HG02852 (cell line): ENCODE measurements at regions not wholly inside any gene's neighbourhood (a gene's known extent, or its start where the extent isn't known, plus 50 kb on each side); places are given as distances from the start of the nearest gene placed in this dataset.
"Not testable (repeated sequence)": the region's sequence is repeated elsewhere in the genome, so short reads cannot be mapped to it uniquely, and the experiment has no call there.

Experiments used
- ATAC-seq: cut with Tn5 transposase; IDR thresholded peaks from one replicate; pipeline ENCODE4 v1.9.1; 2021; ENCODE audit warnings: mild to moderate bottlenecking, moderate library complexity; ENCODE audit not compliant: unreplicated experiment

DNA sequence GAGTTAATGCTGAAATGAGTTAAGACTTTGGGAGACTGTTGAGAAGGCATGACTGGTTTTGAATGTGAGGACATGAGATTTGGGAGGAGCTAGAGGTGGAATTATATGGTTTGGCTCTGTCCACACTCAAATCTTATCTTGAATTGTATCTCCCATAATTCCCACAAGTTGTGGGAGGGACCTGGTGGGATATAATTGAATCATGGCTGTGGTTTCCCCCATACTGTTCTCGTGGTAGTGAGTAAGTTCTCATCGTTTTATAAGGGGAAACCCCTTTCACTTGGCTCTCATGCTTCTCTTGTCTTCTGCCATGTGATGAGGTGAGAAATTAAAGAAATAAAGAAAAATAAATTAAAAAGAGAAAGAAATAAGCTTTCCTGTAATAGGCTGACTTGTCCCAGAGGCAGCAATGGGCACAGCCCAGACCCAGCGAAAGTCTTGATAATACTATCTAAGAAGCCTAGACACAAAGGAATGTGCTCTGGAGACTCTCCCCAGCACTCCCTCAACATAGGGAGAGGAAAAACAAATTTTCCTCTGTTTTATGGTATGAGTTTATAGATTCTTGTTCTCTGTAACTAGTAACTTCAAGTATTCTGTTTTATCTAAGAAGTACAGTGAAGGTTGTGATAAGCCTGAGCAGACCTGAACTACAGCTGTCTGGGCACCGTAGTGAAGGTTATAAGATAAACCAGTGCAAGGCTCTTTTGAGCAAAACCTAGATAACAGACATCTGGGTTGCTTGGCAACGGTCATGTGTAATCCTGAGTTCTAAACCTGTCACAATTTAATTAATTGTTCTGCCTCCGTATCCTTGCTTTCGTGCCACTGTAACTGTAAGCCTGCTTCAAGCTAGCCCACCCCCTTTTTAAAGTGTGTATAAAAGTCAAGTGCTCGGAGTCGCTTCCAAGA is 88.9 kb upstream of the ECI2 start:
- ATAC-seq = no peak

DNA sequence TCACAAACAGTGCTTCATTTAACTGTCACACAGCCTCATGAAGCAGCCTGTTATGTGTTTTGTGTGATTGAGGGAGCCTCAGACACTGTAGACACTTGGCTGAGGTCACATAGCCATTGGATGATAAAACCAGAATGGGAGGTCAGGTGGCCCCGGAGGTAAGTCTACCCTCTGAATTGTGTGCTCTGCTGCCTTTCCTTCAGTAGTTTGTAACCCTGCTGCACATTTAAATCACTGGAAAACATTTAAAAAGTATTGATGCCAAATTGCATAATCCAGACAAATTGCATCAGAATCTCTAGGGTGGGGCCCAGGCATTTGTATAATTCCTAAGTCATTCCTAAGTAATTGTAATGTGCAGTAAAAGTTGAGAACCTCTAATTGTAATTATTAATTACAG is 85.2 kb upstream of the ECI2 start:
- ATAC-seq = no peak

DNA sequence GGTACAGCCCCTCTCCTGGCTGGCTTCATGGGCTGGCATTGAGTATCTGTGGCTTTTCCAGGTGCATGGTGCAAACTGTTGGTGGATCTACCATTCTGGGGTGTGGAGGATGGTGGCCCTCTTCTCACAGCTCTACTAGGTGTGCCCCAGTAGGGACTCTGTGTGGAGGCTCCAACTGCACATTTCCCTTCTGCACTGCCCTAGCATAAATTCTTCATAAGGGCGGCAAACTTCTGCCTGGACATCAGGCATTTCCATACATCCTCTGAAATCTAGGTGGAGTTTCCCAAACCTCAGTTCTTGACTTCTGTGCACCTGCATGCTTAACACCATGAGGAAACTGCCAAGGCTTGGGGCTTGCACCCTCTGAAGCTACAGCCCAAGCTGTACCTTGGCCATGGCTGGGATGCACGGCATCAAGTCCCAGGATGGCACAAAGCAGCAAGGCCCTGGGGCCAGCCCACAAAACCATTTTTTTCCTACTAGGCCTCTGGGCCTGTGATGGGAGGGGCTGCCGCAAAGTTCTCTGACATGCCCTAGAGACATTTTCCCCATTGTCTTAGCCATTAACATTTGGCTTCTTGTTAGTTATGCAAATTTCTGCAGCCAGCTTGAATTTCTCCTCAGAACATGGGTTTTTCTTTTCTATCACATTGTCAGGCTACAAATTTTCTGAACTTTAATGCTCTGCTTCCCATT is 83.4 kb upstream of the ECI2 start:
- not testable (repeated sequence) for ATAC-seq

DNA sequence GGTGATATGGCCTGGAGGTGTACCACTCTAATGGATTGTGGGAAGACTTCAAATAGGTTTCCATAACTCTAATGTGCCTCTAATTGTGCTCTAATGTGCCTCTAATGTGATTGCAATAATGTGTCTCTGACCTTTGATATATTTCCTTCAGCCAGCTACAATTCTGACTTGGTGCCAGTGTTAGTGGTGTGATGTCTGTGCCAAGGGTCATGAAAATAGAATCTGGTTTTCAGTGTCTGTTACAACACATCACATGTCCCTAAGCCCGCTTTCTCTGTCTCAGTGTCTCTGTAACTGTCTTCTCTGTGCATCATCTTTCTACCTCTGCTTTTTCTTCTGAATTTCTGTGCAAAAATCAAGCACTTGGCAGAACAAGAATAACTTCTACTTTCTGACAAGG is 77.2 kb upstream of the ECI2 start:
- no peak for ATAC-seq

DNA sequence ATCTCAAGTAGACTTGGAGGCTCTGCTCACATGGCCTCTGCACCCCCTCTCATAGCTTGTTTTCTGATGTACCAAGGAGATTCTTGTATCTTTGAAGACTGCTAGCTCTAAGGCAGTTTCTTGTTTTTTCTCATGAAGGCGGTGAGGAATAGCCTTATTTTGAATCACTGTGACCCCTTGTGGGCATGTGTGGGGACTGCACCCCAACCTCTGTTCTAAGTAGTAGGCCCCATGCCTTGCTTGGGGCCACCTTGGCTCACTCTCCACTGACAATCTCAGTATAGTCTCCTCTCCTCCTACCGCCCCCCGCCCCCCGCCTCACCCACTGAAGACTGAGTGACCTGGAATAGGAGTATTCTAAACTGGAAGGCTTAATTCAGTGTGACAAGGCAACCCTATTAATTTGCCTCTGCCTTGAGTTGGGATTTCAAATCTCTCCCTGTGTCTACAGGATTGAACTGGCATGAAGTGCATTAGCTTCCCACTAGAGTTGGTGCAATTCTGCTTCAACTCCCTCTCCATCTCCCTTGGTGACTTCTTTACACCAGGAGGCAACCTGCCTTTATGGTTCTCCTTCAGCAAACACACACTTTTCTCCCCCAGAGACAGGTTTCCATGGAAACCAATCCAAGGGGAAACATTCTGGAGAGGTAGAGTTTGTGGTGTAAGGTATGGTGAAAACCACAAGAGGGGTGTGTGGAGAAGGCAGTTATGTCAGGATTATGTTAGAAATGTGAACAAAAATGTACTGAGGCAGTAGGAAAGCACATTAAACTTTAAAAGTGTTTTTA is 75.4 kb upstream of the ECI2 start:
- ATAC-seq = no peak

DNA sequence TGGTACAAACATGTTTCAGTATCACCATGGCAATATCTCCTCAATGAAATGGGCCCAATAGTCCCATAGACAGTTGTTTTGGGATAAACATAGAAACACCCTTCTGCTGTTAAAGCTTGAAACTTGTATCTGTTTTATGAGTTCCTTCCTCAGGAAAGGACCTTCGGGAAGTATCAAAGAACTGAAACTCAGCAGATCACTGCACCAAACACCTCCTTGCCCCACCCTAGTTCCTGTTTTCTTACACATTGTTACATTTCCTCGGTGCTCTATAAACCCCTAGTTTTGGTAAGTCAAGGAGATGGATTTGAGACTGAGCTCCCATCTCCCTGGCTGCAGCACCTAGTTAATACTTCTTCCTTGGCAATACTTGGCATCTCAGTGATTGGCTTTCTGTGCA is 73.8 kb upstream of the ECI2 start:
- no peak for ATAC-seq

DNA sequence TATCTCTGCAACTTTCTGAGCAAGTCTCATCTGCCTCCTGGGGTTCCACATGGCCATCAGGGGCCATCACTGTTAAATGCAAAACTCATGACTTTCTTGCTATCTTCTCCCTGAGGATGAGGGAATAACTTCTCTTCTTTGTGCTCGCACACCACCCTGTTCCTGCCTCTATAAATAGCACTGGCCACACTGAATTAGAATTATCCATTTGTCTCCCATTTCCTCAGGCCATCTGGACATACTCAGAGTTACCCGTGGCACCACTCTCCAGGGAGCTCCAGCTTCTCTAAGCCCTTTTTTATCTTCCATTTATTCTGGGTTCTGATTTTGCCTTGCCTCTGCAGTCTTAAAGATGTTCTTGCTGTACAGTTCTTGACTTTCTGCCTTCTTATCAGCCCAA is 72.8 kb upstream of the ECI2 start:
- no peak for ATAC-seq

DNA sequence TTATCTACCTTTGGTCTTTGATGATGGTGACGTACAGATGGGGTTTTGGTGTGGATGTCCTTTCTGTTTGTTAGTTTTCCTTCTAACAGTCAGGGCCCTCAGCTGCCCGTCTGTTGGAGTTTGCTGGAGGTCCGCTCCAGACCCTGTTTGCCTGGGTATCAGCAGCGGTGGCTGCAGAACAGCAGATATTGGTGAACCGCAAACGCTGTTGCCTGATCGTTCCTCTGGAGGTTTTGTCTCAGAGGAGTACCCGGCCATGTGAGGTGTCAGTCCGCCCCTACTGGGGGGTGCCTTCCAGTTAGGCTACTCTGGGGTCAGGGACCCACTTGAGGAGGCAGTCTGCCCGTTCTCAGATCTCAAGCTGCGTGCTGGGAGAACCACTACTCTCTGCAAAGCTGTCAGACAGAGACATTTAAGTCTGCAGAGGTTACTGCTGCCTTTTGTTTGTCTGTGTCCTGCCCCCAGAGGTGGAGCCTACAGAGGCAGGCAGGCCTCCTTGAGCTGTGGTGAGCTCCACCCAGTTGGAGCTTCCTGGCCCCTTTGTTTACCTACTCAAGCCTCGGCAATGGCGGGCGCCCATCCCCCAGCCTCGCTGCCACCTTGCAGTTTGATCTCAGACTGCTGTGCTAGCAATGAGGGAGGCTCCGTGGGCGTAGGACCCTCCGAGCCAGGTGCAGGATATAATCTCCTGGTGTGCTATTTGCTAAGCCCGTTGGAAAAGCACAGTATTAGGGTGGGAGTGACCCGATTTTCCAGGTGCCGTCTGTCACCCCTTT is 68.5 kb upstream of the ECI2 start:
- ATAC-seq = not testable (repeated sequence)

DNA sequence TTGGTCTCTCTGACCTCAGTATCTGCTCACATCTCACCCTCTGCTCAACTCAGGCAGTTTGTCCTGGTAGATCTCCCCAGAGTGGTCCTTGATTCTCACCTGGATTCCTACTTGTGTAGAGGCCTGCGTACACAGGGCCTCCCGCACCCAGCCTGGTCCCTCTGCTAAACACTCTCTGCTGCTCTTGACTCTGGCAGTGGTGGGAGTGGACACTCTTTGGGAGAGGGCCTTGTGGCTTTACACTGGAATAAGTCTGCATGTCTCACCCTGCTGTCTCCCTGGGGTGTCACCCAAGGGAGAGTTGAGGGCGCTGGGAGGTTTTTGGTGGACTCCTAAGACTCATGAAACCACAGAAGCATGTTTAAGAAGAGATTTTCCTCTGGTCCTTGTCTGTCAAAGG is 57.3 kb upstream of the ECI2 start:
- no peak for ATAC-seq

DNA sequence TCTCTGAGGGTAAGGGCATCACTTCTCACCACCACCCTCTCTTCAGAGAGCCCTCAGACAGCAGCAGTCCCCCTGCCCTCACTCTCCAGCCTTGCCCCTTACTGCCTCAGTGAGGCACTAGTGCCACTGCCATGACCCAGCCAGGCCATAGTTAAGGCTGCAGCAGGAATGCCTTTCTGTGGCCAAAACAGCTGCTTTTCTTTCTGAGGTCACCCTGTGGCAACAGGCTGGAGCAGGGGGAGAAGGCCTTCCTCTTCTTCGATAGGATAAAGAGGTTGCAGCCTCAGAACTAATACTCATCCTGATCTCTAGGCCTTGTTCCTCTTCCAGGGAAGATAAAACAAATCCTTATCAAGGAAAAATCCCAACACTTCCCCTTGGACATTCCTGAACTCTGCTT is 56.8 kb upstream of the ECI2 start:
- no peak for ATAC-seq

DNA sequence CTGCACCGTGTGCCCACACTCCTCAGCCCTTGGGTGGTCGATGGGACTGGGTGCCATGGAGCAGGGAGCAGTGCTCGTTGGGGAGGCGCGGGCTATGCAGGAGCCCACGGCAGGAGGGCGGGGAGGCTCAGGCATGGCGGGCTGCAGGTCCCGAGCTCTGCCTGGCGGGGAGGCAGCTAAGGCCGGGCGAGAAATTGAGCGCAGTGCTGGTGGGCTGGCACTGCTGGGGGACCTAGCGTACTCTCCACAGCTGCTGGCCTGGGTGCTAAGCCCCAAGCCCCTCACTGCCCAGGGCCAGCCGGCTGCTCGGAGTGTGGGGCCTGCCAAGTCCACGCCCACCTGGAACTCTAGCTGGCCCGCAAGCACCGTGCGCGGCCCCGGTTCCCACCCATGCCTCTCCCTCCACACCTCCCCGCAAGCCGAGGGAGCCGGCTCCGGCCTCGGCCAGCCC is 55.9 kb upstream of the ECI2 start:
- no peak for ATAC-seq

DNA sequence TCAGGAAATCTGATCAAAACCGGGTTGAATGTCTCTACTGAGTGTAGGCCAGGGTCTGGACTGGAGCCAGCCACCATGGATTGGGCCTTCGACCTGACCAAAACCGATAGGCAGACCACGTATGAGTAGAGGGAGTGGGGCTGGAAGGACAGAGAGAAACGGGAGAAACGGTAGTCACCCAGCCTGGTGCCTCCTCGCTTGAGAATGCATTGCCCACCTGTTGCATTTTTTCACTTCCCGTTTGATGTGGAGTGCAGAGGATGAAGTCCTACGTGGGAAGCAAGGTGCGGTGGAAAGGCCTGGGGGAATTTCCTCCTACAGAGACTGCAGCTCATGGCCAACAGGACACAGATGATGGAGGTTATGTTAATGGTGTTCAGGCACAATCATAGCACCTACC is 53.9 kb upstream of the ECI2 start:
- ATAC-seq = no peak

DNA sequence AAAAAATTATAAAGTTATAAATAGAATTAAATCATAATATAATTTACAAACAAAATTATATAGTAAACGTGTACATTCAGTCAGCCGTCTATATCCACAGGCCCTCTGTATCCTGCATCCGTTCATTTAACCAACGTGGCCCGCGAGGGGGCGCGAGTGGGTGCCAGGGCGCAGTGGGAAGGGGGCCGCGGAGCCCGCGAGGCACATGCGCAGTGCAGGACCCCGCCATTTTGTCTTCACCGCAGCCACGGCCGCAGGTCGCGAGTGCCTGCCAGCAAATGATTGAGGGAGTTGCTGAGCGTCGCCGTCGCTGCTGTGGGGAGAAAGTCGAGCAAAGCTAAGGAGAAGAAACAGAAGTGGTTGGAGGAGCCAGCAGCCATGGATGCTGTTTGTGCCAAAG is 53.4 kb upstream of the ECI2 start:
- no peak for ATAC-seq

DNA sequence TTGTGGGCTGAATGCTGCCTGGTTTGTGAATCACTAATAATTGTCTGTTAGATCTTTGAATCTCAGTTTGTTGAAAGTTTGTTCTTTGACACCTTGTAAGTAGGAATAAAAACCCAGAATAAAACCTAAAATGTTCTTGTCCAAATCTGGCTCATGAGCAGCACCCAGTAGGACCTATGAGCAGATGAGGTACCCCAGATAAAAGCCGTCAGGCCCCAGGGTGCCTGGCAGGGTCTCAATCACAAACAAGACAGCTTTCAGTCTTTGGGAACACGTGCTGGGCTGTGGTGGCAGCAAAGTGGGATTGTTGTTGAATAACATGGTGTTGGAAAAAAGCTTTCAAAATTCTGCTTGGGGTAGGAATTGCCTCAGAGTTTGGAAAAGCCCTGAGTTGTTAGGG is 52.1 kb upstream of the ECI2 start:
- ATAC-seq = no peak

DNA sequence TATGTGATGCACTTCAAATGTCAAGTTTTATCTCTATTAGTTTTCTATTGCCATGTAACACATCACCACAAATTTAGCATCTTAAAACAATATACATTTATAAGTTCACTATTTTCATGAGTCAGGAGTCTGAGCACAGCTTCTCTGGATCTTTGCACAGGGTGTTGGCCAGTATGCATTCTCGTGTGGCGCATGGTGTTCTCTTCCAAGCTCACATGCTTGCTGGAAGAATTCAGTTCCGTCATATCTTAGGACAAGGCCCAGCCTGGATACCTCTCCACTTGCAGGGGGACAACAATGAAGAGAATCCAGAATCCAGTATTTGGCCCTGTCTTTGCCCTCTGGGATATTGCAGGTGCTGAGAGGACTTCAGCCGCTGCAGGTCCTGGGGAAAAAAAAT is 51.0 kb upstream of the ECI2 start:
- no peak for ATAC-seq

DNA sequence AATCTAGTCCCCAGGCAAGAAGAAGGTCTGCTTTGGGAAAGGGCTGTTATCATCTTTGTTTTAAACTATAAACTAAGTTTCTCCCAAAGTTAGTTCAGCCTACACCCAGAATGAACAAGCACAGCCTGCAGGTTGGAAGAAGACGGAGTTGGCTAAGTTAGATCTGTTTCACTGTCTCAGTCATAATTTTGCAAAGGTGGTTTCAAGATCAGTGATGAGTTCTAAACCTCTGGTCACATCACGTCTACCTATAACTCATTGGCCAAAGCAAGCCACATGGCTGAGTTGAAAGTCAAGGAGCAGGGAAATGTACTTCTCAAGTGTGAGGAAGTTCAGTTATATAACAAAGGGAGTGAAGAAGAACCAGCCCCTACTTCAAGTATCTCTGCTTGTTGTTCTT is 50.5 kb upstream of the ECI2 start:
- no peak for ATAC-seq

DNA sequence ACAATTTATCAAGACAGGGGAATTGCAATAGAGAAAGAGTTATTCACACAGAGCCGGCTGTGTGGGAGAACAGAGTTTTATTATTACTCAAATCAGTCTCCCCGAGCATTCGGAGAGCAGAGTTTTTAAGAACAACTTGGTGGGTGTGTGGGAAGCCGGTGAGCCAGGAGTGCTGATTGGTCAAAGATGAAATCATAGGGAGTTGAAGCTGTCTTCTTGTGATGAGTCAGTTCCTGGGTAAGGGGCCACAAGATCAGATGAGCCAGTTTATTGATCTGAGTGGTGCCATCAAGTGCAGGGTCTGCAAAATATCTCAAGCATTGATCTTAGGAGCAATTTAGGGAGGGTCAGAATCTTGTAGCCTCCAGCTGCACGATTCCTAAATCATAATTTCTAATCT is 50.0 kb upstream of the ECI2 start:
- ATAC-seq = no peak
